GM18907 (cell line): ENCODE measurements at regions not wholly inside any gene's neighbourhood (a gene's known extent, or its start where the extent isn't known, plus 50 kb on each side); places are given as distances from the start of the nearest gene placed in this dataset.
"Not testable (repeated sequence)": the region's sequence is repeated elsewhere in the genome, so short reads cannot be mapped to it uniquely, and the experiment has no call there.

ENCODE experiments used
- ATAC-seq: cut with Tn5 transposase; IDR thresholded peaks from one replicate; pipeline ENCODE4 v1.9.1; 2021; ENCODE audit warnings: mild to moderate bottlenecking, moderate library complexity; ENCODE audit not compliant: unreplicated experiment

- no peak for ATAC-seq
These were observed 586.4 kb downstream of the ACTL7B start for GRCh38 chr9:108269371-108269770.

DNA sequence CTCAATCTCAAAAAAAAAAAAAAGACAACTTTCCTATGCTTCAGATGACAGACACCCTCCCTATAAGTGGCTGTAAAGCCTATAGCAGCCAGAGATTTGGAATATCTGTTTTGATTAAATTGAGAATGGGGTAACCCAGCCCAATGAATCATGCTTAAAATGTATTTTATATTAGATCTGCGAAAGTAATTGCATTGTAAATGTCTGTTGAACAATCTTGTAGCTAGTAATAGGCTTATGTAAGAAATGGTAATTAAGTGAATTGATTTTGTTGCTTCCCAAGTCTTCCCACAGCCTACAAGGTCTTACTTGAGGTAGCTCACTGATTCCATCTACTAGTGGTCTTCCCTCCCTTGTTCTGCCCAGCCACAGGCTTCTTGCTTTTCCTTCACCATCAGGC, 590.7 kb downstream of the ACTL7B start:
- no peak for ATAC-seq

DNA sequence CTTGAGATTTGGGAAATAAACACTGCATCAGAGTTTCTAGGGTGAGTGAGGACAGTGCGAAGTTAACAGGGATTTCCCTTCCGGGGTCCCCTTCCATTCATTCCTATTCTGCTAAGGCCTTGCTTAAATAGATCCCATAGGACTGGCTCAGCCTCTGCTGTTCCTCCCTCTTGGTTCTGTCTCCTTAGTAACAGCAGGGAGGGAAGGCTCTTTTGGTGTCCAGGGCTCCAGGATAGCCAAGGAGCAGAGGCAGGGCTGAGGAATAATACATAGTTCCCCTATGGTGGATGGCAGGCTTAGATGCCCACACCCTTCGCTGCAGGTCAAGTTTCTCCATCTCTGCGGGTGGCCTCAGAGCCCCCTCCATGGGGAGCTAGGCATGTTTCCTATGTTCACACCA, 591.7 kb downstream of the ACTL7B start:
- no peak for ATAC-seq

GRCh38 chr9:108262836-108263235, 593.0 kb downstream of the ACTL7B start:
- no peak for ATAC-seq

GRCh38 chr9:108259917-108260675, 595.7 kb downstream of the ACTL7B start:
- no peak for ATAC-seq

DNA sequence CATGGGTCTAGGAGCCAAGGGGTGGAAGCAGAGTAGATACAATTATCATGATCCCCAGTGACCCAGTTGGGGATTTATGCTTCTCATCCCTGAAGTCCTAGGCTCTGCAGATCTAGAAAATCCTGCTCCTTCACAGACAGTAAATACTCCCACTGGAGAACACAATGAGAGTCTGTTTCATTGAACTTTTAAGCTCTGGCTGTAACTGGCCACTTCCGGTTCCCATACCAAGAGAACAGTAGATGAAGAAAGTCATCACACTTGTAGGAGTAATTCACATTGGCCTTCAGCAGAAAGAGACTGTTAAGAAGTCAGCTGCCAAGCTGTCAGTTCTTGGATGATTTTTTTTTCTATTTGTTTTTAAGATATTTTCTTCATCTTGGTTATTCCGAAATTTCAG, 597.1 kb downstream of the ACTL7B start:
- ATAC-seq, result no peak

DNA sequence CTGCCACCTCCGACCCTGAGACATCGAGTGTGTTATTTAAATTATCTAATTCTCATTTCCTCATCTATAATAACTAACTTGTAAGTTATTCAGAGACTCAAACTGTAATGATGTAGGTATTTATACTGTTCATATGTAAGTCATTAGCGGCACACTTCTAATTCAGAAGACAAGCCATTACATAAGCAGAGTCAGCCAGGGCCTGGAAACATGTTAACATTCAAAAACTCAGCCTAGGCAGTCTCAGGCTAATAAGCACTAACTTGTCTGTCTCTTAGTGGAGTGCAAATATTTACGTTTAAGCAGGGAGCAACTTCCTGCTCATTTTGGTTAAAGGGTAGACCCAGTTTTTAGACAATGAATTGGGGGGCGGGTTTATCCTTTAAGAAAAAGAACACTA, 598.4 kb downstream of the ACTL7B start:
- ATAC-seq, result no peak

DNA sequence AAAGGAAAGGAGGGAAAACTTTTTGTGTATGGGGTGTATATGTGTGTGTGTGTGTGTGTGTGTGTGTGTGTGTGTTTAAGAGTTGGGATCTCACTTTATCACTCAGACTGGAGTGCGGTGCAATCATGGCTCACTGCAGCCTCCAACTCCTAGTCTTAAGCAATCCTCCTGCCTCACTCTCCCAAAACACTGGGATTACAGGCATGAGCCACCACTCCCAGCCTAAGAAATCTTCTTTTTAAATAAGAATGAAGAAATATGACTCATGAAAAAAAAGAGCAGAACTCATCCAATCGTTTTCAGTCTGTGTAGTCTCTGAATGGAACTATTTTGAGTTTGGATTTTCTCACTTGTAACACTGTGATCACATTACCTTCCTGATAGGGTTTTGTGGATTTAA, 601.5 kb downstream of the ACTL7B start:
- ATAC-seq, result no peak

DNA sequence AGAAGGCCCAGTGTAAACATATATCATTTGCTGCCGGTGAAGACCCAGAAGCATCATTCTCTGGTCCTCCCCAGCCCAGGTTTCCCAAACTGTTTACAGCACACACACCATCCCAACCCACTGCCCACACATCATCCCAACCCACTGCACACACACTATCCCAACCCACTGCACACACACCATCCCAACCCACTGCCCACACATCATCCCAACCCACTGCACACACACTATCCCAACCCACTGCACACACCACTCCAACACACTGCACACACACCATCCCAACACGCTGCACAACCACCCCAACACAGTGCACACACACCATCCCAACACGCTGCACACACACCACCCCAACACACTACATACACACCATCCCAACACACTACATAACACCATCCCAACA, 608.4 kb downstream of the ACTL7B start:
- not testable (repeated sequence) for ATAC-seq

DNA sequence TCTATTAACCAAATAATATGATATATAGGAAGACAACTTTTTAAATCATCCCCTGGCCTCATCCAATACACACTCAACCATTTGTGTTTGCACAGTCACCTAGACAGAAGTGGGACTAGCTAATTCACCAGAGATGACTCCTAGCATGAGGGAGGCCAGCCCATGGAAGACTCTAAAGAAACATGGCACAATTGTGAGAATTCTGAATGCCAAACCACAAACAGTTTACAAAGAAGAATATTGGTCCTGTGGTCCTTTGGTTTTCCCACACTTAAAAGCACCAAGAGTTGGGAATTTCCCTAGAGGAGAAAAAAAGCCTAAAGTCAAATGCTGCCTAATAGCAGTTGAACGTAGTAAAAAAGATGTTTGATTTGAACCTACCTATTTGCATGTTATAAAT, 609.9 kb downstream of the ACTL7B start:
- ATAC-seq, result no peak

DNA sequence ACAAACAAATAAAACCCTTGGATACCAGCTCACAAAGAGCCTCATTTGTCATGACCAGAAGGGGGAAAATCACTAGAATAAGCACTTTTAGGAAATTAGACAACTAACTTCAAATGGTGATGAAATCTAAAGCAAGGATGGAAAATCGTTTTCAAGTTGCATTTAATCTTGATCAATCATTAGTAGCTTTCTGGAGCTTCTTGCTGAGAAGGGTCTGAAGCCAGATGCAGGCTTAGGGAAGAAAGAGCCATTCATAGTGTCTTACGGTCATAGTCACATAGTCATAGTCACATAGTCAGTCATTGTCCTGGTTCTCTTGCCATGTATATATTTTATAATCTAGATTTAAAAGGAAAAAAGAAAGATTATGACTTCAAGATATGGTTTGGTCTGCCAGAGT, 610.5 kb downstream of the ACTL7B start:
- no peak for ATAC-seq

DNA sequence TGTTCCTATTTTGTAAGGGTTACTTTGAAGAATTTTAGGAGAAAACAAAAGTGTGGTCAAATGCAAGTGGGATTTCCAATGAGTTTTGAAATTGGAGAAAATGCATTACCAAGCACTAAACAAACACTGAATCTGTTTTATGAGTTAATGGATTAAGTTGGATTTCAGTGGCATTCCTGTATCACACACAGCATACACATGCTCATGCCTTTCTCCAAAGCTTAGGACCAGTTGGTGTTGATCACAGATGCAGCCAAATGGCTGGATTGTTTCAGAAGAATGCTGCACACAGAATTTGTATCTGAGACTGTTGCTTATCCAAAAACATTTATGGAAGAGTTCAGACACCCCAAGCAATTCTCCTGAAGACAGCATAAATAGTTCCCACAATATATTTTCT, 611.1 kb downstream of the ACTL7B start:
- no peak for ATAC-seq

- no peak for ATAC-seq
These were observed 614.3 kb downstream of the ACTL7B start for GRCh38 chr9:108241384-108242073.

GRCh38 chr9:108239696-108240321, 616.0 kb downstream of the ACTL7B start:
- ATAC-seq, result no peak

DNA sequence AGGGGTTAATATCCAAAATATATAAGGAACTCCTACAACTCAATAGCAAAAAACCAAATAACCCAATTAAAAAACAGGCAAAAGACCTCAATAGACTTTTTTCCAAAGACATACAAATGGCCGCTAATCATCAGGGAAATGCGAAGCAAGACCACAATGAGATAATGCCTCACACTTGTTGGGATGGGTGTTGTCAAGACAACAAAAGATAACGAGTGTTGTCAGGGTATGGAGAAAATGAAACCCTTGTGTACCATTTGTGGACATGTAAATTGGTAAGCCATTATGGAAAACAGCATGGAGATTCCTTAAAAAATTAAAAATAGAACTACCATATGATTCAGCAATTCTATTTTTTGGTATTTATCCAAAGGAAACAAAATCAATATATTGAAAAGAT, 620.2 kb downstream of the ACTL7B start:
- no peak for ATAC-seq

GRCh38 chr9:108234811-108235210, 621.0 kb downstream of the ACTL7B start:
- ATAC-seq, result no peak

DNA sequence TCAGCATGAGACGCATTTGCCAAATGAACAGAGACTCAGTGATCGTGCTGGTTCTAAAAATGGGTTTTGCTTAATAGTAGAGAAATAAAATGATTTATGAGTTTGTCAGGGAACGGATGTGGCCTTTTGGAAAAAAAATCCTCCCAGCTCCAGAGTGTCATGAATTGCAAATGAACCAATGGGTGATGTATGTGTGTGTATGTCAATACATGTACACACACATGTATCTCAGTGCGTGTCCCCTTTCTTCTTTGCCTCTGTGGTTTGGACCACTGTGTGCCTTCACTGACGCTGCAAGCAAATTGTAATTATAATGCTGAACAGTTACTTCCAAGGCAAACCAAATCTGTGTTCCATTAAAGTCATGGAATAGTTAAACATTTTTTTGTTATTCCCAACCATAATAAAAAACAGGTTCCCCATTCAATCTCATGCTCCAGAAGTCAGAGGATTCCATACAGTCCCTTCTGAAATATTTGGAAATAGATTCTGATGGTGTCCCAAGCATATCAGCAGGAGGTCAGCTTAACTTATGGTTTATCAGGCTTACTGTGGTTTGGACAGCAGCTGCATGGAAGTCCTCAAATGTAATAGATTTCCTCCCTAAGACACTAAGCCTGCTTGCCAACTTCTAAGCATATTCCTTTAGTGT, 630.5 kb downstream of the ACTL7B start:
- no peak for ATAC-seq

GRCh38 chr9:108224716-108225115, 631.1 kb downstream of the ACTL7B start:
- ATAC-seq, result no peak

- no peak for ATAC-seq
These were observed 636.1 kb downstream of the ACTL7B start for GRCh38 chr9:108219664-108220063.

GRCh38 chr9:108217431-108218349, 638.1 kb downstream of the ACTL7B start:
- no peak for ATAC-seq

DNA sequence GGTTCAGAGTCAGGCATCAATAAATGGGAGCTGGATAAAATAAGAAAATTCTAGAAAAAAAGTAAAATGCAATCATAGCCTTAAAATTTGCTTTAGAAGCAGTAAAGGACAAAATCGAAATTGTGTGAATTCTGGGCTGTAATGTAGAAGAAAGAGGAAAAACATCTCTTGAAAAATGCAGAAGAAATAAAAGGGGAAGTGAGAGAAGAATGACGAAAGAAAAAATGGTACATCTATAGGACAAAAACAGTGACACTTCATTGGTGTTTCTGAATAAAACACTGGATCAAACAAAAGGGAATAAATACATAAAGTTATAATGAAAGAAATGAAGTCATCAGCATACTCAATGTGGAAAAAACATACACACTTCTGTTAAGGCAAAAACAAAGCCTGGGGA, 642.3 kb downstream of the ACTL7B start:
- ATAC-seq, result no peak
